ENCODE measurements at regions not wholly inside any gene's neighbourhood (a gene's known extent, or its start where the extent isn't known, plus 50 kb on each side); places are given as distances from the start of the nearest gene placed in this dataset.

DNA sequence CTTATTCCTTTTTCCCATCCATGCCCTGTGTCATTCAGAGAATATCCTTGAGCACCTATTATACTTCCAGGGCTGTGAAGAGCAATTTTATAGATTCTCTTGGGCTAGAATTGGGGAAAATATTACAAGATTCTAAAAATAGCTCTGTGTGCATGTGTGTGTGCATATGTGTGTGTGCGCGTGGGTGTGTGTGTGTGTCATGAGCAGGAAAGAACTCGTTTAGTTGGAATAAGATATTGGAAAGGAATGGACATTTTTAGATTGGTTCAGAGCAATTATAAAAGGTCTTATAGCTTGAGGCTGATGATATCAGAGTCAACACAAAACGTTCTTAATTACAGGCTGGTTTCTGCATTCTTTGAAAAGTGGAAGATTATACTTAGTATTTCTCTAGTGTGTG lies 212.1 kb upstream of the COPS8 start:
- Histone ChIP-seq H3K36me3 (no peaks in the 10 kb centered on the region), H3K27ac (no peak overlapping the region), H3K4me1 (peaks cover 38% of the 10 kb centered on the region), H3K27me3 (ENCODE audit: low read depth) (peaks cover 7% of the 10 kb centered on the region), H3K9me3 (no peaks in the 10 kb centered on the region), H3K4me3 (no peak overlapping the region)
- ATAC-seq, result no peak
- DNase-seq, result no peak
- intact Hi-C loops (cut with DNase I), result no loop called here
- TF ChIP-seq, protein P1, sequence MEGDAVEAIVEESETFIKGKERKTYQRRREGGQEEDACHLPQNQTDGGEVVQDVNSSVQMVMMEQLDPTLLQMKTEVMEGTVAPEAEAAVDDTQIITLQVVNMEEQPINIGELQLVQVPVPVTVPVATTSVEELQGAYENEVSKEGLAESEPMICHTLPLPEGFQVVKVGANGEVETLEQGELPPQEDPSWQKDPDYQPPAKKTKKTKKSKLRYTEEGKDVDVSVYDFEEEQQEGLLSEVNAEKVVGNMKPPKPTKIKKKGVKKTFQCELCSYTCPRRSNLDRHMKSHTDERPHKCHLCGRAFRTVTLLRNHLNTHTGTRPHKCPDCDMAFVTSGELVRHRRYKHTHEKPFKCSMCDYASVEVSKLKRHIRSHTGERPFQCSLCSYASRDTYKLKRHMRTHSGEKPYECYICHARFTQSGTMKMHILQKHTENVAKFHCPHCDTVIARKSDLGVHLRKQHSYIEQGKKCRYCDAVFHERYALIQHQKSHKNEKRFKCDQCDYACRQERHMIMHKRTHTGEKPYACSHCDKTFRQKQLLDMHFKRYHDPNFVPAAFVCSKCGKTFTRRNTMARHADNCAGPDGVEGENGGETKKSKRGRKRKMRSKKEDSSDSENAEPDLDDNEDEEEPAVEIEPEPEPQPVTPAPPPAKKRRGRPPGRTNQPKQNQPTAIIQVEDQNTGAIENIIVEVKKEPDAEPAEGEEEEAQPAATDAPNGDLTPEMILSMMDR (IDR thresholded peaks at IDR 0.05), result no peak

DNA sequence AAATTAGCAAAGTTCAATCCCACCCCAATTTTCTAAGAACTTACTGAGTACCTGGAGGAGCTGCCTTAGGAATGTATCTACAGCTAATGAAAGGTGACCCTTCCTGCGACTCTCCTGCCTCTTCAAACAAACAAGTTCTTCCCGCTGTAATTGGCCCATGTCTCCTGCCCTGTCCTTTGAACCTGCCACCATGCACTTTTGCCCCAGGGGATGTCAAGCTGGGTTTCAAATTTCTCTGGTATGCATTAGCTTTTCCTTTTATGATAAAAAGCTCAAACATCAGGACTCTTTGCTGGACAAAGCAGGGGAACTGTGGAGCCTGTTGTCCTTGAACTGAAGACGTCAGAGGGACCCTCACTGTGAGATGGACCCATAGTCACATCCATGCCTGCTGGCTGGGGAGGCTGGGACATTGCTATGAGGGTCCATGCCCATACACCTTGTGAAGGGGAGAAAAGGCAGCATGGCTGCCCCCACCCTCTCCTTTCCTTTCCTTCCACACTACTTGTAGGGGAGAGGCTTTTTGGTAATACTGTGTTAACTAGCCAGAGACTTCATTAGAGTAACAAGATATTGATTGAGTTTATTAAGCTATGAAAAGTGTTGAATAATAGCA lies 210.7 kb upstream of the COPS8 start:
- H3K4me1 ChIP-seq, result peaks cover 38% of the 10 kb centered on the region
- H3K27ac ChIP-seq, result no peak overlapping the region
- TF ChIP-seq, protein P1 (IDR thresholded peaks at IDR 0.05), result no peak
- H3K36me3 ChIP-seq, result no peaks in the 10 kb centered on the region
- no peak overlapping the region for H3K4me3 ChIP-seq
- ATAC-seq (no peak), DNase-seq (no peak)
- intact Hi-C loops (cut with DNase I), result no loop called here
- no peaks in the 10 kb centered on the region for H3K9me3 ChIP-seq
- peaks cover 7% of the 10 kb centered on the region for H3K27me3 ChIP-seq (ENCODE audit: low read depth)

DNA sequence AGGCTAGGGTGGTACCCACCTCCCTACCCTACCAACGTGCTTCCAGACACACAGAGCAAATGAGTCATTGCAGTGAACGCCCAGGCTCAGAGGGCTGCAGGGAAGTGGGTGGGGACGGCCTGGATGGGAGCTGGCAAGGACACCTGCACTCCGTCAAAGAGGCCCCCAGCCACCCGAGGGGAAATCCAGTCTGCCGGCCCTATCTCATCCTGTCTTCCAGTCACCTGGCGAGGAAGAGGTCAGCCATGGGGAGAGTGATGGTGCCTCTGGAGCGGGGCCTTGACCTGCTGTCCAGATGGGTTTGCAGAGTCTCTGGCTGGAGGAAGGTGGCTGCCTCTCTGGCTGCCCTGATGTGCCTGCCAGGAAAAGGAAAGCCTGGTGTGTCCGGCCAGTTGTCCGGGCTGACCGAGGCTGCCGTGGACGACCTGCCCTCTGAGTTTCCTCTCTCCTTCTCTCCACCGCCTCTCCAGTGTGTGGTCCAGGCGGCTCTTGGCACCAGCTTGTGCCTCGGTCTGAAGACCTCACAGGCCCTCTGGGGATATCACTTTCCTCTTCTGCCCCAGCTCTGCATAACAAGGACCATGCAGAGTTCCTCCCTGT lies 209.7 kb upstream of the COPS8 start:
- TF ChIP-seq, protein P1 (IDR thresholded peaks at IDR 0.05), result no peak
- ATAC-seq (peak; percentile 7 to 54), DNase-seq (no peak)
- no peak overlapping the region for H3K27ac ChIP-seq
- H3K4me1 ChIP-seq, result peaks cover 30% of the 10 kb centered on the region
- intact Hi-C loops (cut with DNase I), result no loop called here
- H3K4me3 ChIP-seq, result no peak overlapping the region
- no peaks in the 10 kb centered on the region for H3K9me3 ChIP-seq
- no peaks in the 10 kb centered on the region for H3K36me3 ChIP-seq
- H3K27me3 ChIP-seq (ENCODE audit: low read depth), result peaks cover 7% of the 10 kb centered on the region

DNA sequence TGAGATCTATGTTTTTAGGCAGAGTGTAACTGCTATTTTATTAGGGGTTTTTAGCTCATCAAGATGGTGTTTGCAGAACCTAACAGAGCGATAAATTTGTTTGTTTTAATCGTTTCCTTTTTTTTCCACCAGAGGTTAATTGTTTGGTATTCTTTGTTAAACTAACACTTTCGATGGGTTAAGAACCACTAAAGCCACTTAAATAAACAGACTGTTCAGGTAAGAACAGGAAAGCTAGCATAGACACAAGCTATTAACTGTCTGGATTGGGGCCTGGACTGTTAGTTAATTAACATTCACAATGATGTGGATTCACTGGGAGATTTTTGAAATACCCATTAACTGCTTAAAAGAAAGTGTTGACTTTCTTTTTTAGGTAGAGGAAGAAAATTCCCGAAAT lies 209.0 kb upstream of the COPS8 start:
- Histone ChIP-seq H3K27ac (no peak overlapping the region), H3K4me3 (no peak overlapping the region), H3K9me3 (no peaks in the 10 kb centered on the region), H3K4me1 (peaks cover 24% of the 10 kb centered on the region), H3K27me3 (ENCODE audit: low read depth) (peaks cover 7% of the 10 kb centered on the region), H3K36me3 (no peaks in the 10 kb centered on the region)
- DNase-seq (no peak), ATAC-seq (peak; percentile 41 to 76)
- TF ChIP-seq, protein P1 (IDR thresholded peaks at IDR 0.05), result no peak
- intact Hi-C loops (cut with DNase I), result no loop called here

DNA sequence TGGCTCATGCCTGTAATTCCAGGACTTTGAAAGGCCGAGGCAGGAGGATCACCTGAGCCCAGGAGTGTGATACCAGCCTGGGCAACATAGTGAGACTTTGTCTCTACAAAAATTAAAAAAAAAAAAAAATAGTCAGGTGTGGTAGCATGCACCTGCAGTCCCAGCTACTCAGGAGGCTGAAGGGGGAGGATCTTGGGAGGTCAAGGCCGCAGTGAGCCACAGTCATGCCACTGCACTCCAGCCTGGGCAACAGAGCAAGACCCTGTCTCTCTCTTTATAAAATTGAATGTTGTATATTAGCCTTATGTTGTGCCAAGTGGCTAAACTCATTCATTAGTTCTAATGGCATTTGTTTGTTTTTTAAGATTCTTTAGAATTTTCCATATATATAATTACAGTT lies 207.7 kb upstream of the COPS8 start:
- peaks cover 10% of the 10 kb centered on the region for H3K4me1 ChIP-seq
- no peaks in the 10 kb centered on the region for H3K36me3 ChIP-seq
- no peak overlapping the region for H3K4me3 ChIP-seq
- H3K27me3 ChIP-seq (ENCODE audit: low read depth), result peaks cover 13% of the 10 kb centered on the region
- H3K9me3 ChIP-seq, result no peaks in the 10 kb centered on the region
- DNase-seq (no peak), ATAC-seq (no peak)
- TF ChIP-seq, protein P1 (IDR thresholded peaks at IDR 0.05), result no peak
- no peak overlapping the region for H3K27ac ChIP-seq
- intact Hi-C loops (cut with DNase I), result no loop called here

Data from lower lobe of right lung (tissue), 2 donors.